22Rv1 (cell line): ENCODE measurements at regions not wholly inside any gene's neighbourhood (a gene's known extent, or its start where the extent isn't known, plus 50 kb on each side); places are given as distances from the start of the nearest gene placed in this dataset.

Experiments
- CTCF ChIP-seq: fragments of 450-650 bp; IDR thresholded peaks from 2 replicates; pipeline ENCODE4 v1.5.1; 2017; ENCODE audit warnings: mild to moderate bottlenecking
- ZFX ChIP-seq: fragments of 450-650 bp; IDR thresholded peaks from 2 replicates; pipeline ENCODE4 v1.6.1; 2017; ENCODE audit warnings: antibody characterized with exemption, borderline replicate concordance

GRCh38 chr15:96627031-96627568 lies 296.6 kb downstream of the NR2F2 start:
- TF ChIP-seq ZFX (no peak), CTCF (no peak)
